DND-41 (cell line): ENCODE measurements at regions not wholly inside any gene's neighbourhood (a gene's known extent, or its start where the extent isn't known, plus 50 kb on each side); places are given as distances from the start of the nearest gene placed in this dataset.

Experiments
- ATAC-seq: fragments of 200-7000 bp; cut with Tn5 transposase; 3 replicates; pipeline ENCODE4 v1.9.1; 2021; ENCODE audit warnings: low read depth; ENCODE audit not compliant: insufficient read depth
- DNase-seq: peaks from one replicate; pipeline ENCODE4 v3.0.0-alpha.2; 2020
- H2AFZ ChIP-seq: 2 replicates; pipeline ENCODE4 v1.6.0; 2012; ENCODE audit warnings: low read depth, low read length
- H3K27ac ChIP-seq: 2 replicates; pipeline ENCODE4 v1.5.1; 2012; ENCODE audit warnings: low read length, inconsistent platforms
- H3K27me3 ChIP-seq: fragments of 200-600 bp; sonication (generic); 2 replicates; pipeline ENCODE4 v1.6.0; 2012; ENCODE audit warnings: low read length, mild to moderate bottlenecking, inconsistent platforms; ENCODE audit not compliant: insufficient read depth, poor library complexity
- H3K36me3 ChIP-seq: 2 replicates; pipeline ENCODE4 v1.5.1; 2012; ENCODE audit warnings: low read length, inconsistent platforms; ENCODE audit not compliant: insufficient read depth
- H3K4me1 ChIP-seq: 2 replicates; pipeline ENCODE4 v1.5.1; 2012; ENCODE audit warnings: mild to moderate bottlenecking, low read length; ENCODE audit not compliant: insufficient read depth
- H3K4me2 ChIP-seq: 2 replicates; pipeline ENCODE4 v1.6.0; 2012; ENCODE audit warnings: mild to moderate bottlenecking, moderate library complexity, low read length, inconsistent platforms; ENCODE audit not compliant: insufficient read depth
- H3K4me3 ChIP-seq, 2 experiments: fragments of 200-600 bp in 1 of 2; shearing (Covaris generic) in 1 of 2; 2 replicates each; pipeline ENCODE4 v1.5.1; 2012 to 2016; ENCODE audit warnings: inconsistent platforms in 2 of 2, low read length in 2 of 2, mild to moderate bottlenecking in 2 of 2, low read depth in 1 of 2, moderate library complexity in 1 of 2
- H3K79me2 ChIP-seq: 2 replicates; pipeline ENCODE4 v1.6.0; 2012; ENCODE audit warnings: low read length, inconsistent platforms; ENCODE audit not compliant: insufficient read depth
- H3K9ac ChIP-seq: 2 replicates; pipeline ENCODE4 v1.6.0; 2012; ENCODE audit warnings: low read depth, mild to moderate bottlenecking, inconsistent platforms, low read length, moderate library complexity
- H3K9me3 ChIP-seq: 2 replicates; pipeline ENCODE4 v1.5.1; 2012; ENCODE audit warnings: low read length, moderate library complexity, mild to moderate bottlenecking, inconsistent platforms; ENCODE audit not compliant: insufficient read depth, severe bottlenecking
- H4K20me1 ChIP-seq: 2 replicates; pipeline ENCODE4 v1.6.0; 2012; ENCODE audit warnings: low read length; ENCODE audit not compliant: insufficient read depth
- EZH2 ChIP-seq: IDR thresholded peaks from 3 replicates; pipeline ENCODE4 v1.6.1; 2012; ENCODE audit warnings: borderline replicate concordance, low read depth, mild to moderate bottlenecking, moderate library complexity, low read length, inconsistent platforms; ENCODE audit not compliant: severe bottlenecking
- TF ChIP-seq, protein P1 (sequence below): IDR thresholded peaks from 2 replicates; pipeline ENCODE4 v1.5.1; 2012; ENCODE audit warnings: borderline replicate concordance, low read length, moderate library complexity, mild to moderate bottlenecking; ENCODE audit not compliant: poor library complexity, severe bottlenecking; ENCODE audit errors: extremely low read depth

DNA sequence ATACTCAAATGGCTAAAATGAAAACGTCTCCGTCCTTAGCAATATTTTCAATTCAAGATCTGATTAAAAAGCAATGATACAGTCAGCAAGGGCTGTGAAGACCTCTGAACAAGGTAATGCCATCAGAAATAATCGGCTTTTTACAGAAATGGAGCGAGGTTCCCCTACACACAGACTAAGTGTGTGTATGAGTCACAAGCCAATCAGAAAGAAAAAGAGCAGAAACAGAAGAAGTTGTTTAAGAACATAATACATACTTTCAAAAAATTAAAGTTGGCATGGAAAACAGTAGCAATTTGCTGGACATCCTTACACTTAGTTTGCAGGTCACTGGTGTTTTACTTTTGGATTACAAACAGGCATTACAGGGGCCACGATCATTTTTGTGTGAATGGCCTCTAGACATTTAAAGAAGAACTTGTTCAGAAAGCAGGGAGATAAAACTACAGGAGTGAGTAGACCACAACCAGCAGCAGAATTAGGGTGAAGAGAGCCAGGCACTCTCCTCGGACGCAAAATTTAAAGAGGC lies 350.0 kb upstream of the RUNX1 start:
- peaks cover 26% of the 10 kb centered on the region for H3K4me1 ChIP-seq
- H3K4me2 ChIP-seq, result no peak overlapping the region
- peak overlapping the region; percentile 27 for H2AFZ ChIP-seq
- DNase-seq (no peak), ATAC-seq (no peak)
- H3K79me2 ChIP-seq, result no peaks in the 10 kb centered on the region
- no peak overlapping the region for H3K27ac ChIP-seq
- H3K4me3 ChIP-seq, result no peak overlapping the region
- H3K27me3 ChIP-seq, result no peaks in the 10 kb centered on the region
- H3K9ac ChIP-seq, result no peak overlapping the region
- no peaks in the 10 kb centered on the region for H4K20me1 ChIP-seq
- no peaks in the 10 kb centered on the region for H3K36me3 ChIP-seq
- TF ChIP-seq EZH2, result no peak
- TF ChIP-seq, protein P1, sequence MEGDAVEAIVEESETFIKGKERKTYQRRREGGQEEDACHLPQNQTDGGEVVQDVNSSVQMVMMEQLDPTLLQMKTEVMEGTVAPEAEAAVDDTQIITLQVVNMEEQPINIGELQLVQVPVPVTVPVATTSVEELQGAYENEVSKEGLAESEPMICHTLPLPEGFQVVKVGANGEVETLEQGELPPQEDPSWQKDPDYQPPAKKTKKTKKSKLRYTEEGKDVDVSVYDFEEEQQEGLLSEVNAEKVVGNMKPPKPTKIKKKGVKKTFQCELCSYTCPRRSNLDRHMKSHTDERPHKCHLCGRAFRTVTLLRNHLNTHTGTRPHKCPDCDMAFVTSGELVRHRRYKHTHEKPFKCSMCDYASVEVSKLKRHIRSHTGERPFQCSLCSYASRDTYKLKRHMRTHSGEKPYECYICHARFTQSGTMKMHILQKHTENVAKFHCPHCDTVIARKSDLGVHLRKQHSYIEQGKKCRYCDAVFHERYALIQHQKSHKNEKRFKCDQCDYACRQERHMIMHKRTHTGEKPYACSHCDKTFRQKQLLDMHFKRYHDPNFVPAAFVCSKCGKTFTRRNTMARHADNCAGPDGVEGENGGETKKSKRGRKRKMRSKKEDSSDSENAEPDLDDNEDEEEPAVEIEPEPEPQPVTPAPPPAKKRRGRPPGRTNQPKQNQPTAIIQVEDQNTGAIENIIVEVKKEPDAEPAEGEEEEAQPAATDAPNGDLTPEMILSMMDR, result no peak
- H3K9me3 ChIP-seq, result no peaks in the 10 kb centered on the region

DNA sequence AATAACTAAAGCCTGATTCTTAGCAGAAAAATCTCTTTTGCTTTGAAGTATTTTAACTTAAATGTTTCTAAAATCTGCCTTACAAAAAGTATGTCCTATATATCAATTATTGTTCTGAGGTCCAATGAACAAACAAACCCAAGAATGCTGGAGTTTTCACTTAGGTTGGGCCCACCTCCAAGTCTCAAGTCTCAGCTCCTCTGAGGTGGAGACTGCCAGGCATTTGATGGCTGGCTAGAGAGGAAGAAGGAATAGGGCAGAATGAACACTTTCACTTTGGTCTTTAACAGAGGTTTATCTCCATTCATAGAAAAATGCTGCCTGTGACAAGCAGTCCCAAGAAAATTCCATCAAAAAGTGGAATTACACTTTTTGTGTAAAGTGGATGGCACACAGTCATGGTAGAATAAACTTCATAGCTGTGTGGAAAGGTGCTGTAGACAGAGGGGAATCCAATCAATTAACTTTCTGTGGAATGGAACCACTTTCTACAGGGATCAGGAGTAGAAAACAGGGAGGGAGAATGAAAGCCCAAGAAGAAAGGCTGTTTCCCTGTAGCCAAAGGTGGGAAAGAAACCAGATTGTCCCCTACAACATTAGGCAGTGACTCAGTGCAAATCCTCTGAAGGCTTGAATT lies 349.4 kb upstream of the RUNX1 start:
- H3K27ac ChIP-seq, result peak overlapping the region; percentile 5; the same call in 1 of the 2 replicates
- H3K9me3 ChIP-seq, result no peaks in the 10 kb centered on the region
- H3K4me1 ChIP-seq, result peaks cover 24% of the 10 kb centered on the region
- TF ChIP-seq, protein P1, result no peak
- no peak for TF ChIP-seq EZH2
- no peaks in the 10 kb centered on the region for H3K79me2 ChIP-seq
- no peak overlapping the region for H3K9ac ChIP-seq
- H4K20me1 ChIP-seq, result no peaks in the 10 kb centered on the region
- peak overlapping the region; percentile 27 for H2AFZ ChIP-seq
- no peaks in the 10 kb centered on the region for H3K27me3 ChIP-seq
- H3K4me2 ChIP-seq, result peak overlapping the region; percentile 6; the same call in 1 of the 2 replicates
- no peaks in the 10 kb centered on the region for H3K36me3 ChIP-seq
- H3K4me3 ChIP-seq, result no peak overlapping the region
- no peak for DNase-seq
- peak; percentile 58; the same call in 1 of the 3 replicates for ATAC-seq

DNA sequence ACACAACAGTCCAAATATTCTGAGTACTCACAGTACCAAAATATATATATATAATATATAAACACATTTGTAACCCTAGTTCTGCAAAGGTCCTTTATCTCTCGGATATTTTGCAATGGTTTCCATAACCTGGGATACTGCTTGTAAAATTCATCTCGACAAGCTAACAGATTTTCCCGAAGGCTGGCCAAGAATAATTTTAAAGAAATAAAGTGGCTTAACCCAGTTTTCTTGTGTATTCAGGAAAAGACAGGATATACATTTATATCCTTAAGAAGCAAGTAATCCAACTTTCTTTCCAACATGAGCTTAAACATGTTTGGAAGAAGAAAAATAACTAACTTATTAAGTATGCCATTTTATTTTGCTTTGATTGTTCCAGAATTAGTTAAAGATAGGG lies 348.7 kb upstream of the RUNX1 start:
- no peaks in the 10 kb centered on the region for H3K27me3 ChIP-seq
- no peak for DNase-seq
- no peak overlapping the region for H2AFZ ChIP-seq
- no peaks in the 10 kb centered on the region for H3K36me3 ChIP-seq
- H3K4me3 ChIP-seq, result no peak overlapping the region
- H3K27ac ChIP-seq, result no peak overlapping the region
- no peak overlapping the region for H3K4me2 ChIP-seq
- peaks cover 24% of the 10 kb centered on the region for H3K4me1 ChIP-seq
- H3K9me3 ChIP-seq, result no peaks in the 10 kb centered on the region
- H4K20me1 ChIP-seq, result no peaks in the 10 kb centered on the region
- TF ChIP-seq EZH2, result no peak
- TF ChIP-seq, protein P1, result no peak
- H3K9ac ChIP-seq, result no peak overlapping the region
- ATAC-seq, result no peak
- H3K79me2 ChIP-seq, result no peaks in the 10 kb centered on the region

DNA sequence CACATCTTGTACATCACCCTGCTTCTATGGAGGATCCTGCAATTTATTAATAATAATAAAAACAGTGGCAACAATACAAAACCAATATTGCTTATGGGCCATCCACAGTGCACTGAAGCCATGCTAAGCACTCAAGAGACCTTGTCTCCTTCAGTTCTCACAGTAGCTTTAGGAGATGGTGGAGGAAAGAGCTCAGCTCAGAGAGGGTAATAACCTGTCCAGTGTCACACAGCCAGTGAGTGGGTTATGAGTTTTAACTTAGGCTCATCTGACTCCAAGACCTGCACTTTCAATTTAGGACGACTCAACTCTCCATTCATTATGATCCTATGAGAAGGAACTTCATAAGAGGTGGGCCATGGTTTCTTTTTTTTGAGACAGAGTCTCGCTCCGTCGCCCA lies 347.6 kb upstream of the RUNX1 start:
- Histone ChIP-seq H4K20me1 (no peaks in the 10 kb centered on the region), H3K79me2 (no peaks in the 10 kb centered on the region), H3K4me1 (peaks cover 24% of the 10 kb centered on the region), H3K4me3 (no peak overlapping the region), H3K4me2 (no peak overlapping the region), H3K9ac (no peak overlapping the region), H3K9me3 (no peaks in the 10 kb centered on the region), H3K27me3 (no peaks in the 10 kb centered on the region), H3K27ac (no peak overlapping the region), H2AFZ (no peak overlapping the region), H3K36me3 (no peaks in the 10 kb centered on the region)
- DNase-seq (no peak), ATAC-seq (no peak)
- TF ChIP-seq, protein P1, result no peak
- no peak for TF ChIP-seq EZH2
